DND-41 (cell line): ENCODE measurements at regions not wholly inside any gene's neighbourhood (a gene's known extent, or its start where the extent isn't known, plus 50 kb on each side); places are given as distances from the start of the nearest gene placed in this dataset.

Source experiments
- ATAC-seq: fragments of 200-7000 bp; cut with Tn5 transposase; 3 replicates; pipeline ENCODE4 v1.9.1; 2021; ENCODE audit warnings: low read depth; ENCODE audit not compliant: insufficient read depth
- DNase-seq: peaks from one replicate; pipeline ENCODE4 v3.0.0-alpha.2; 2020
- H2AFZ ChIP-seq: 2 replicates; pipeline ENCODE4 v1.6.0; 2012; ENCODE audit warnings: low read depth, low read length
- H3K27ac ChIP-seq: 2 replicates; pipeline ENCODE4 v1.5.1; 2012; ENCODE audit warnings: low read length, inconsistent platforms
- H3K27me3 ChIP-seq: fragments of 200-600 bp; sonication (generic); 2 replicates; pipeline ENCODE4 v1.6.0; 2012; ENCODE audit warnings: low read length, mild to moderate bottlenecking, inconsistent platforms; ENCODE audit not compliant: insufficient read depth, poor library complexity
- H3K36me3 ChIP-seq: 2 replicates; pipeline ENCODE4 v1.5.1; 2012; ENCODE audit warnings: low read length, inconsistent platforms; ENCODE audit not compliant: insufficient read depth
- H3K4me1 ChIP-seq: 2 replicates; pipeline ENCODE4 v1.5.1; 2012; ENCODE audit warnings: mild to moderate bottlenecking, low read length; ENCODE audit not compliant: insufficient read depth
- H3K4me2 ChIP-seq: 2 replicates; pipeline ENCODE4 v1.6.0; 2012; ENCODE audit warnings: mild to moderate bottlenecking, moderate library complexity, low read length, inconsistent platforms; ENCODE audit not compliant: insufficient read depth
- H3K4me3 ChIP-seq, 2 experiments: fragments of 200-600 bp in 1 of 2; shearing (Covaris generic) in 1 of 2; 2 replicates each; pipeline ENCODE4 v1.5.1; 2012 to 2016; ENCODE audit warnings: inconsistent platforms in 2 of 2, low read length in 2 of 2, mild to moderate bottlenecking in 2 of 2, low read depth in 1 of 2, moderate library complexity in 1 of 2
- H3K79me2 ChIP-seq: 2 replicates; pipeline ENCODE4 v1.6.0; 2012; ENCODE audit warnings: low read length, inconsistent platforms; ENCODE audit not compliant: insufficient read depth
- H3K9ac ChIP-seq: 2 replicates; pipeline ENCODE4 v1.6.0; 2012; ENCODE audit warnings: low read depth, mild to moderate bottlenecking, inconsistent platforms, low read length, moderate library complexity
- H3K9me3 ChIP-seq: 2 replicates; pipeline ENCODE4 v1.5.1; 2012; ENCODE audit warnings: low read length, moderate library complexity, mild to moderate bottlenecking, inconsistent platforms; ENCODE audit not compliant: insufficient read depth, severe bottlenecking
- H4K20me1 ChIP-seq: 2 replicates; pipeline ENCODE4 v1.6.0; 2012; ENCODE audit warnings: low read length; ENCODE audit not compliant: insufficient read depth
- EZH2 ChIP-seq: IDR thresholded peaks from 3 replicates; pipeline ENCODE4 v1.6.1; 2012; ENCODE audit warnings: borderline replicate concordance, low read depth, mild to moderate bottlenecking, moderate library complexity, low read length, inconsistent platforms; ENCODE audit not compliant: severe bottlenecking
- TF ChIP-seq, protein P1 (sequence below): IDR thresholded peaks from 2 replicates; pipeline ENCODE4 v1.5.1; 2012; ENCODE audit warnings: borderline replicate concordance, low read length, moderate library complexity, mild to moderate bottlenecking; ENCODE audit not compliant: poor library complexity, severe bottlenecking; ENCODE audit errors: extremely low read depth

DNA sequence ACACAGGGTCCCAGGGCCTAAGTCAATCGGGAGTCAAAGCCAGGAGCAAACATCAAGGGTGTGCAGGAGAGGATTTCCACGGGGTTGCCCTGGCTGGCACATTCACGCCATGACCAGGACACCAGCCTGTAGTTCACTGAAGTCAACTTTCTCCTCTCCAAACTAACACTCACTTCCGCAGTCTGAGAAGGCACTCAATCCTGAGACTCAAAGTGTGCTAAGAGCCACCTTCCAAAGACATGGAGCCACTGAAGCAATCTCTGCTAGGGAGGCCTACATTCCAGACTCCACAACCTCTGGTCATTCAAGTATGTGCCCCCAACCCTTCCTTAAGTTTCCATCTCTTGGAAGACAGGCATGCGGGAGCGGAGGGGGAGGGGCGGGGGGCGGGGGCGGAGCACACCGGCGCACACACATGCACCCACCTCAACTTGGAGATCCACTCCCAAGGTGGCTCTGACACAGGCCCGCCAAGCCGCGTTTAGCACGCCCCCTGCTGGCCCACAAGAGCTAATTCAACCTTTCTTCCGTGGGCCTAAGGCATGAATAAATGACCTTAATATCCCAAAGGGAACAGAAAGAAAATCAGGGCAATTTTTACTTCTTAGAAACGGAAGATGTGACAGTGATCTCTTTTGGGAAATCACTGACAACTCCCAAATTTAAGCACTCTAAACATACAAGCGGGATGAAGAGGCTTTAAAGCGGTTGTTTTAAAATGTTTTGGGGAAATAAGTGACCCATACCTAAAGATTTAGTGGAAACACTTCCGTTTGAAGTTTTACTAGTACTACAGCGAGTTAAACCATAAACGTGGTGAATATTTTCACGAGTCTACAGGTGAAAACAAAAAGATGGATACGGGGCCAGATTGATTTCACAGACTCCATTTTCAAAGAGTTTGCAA is 162.5 kb upstream of the CHRNA7 start:
- no peak overlapping the region for H3K9ac ChIP-seq
- no peaks in the 10 kb centered on the region for H3K36me3 ChIP-seq
- H3K79me2 ChIP-seq, result no peaks in the 10 kb centered on the region
- no peak overlapping the region for H3K4me3 ChIP-seq
- H4K20me1 ChIP-seq, result no peaks in the 10 kb centered on the region
- H3K27me3 ChIP-seq, result no peaks in the 10 kb centered on the region
- H3K4me1 ChIP-seq, result no peaks in the 10 kb centered on the region
- no peaks in the 10 kb centered on the region for H3K9me3 ChIP-seq
- H3K4me2 ChIP-seq, result no peak overlapping the region
- DNase-seq (peak; percentile 24), ATAC-seq (peak; percentile 52; the same call in 2 of the 3 replicates)
- no peak for TF ChIP-seq EZH2
- TF ChIP-seq, protein P1, sequence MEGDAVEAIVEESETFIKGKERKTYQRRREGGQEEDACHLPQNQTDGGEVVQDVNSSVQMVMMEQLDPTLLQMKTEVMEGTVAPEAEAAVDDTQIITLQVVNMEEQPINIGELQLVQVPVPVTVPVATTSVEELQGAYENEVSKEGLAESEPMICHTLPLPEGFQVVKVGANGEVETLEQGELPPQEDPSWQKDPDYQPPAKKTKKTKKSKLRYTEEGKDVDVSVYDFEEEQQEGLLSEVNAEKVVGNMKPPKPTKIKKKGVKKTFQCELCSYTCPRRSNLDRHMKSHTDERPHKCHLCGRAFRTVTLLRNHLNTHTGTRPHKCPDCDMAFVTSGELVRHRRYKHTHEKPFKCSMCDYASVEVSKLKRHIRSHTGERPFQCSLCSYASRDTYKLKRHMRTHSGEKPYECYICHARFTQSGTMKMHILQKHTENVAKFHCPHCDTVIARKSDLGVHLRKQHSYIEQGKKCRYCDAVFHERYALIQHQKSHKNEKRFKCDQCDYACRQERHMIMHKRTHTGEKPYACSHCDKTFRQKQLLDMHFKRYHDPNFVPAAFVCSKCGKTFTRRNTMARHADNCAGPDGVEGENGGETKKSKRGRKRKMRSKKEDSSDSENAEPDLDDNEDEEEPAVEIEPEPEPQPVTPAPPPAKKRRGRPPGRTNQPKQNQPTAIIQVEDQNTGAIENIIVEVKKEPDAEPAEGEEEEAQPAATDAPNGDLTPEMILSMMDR, result peak; percentile 63
- H2AFZ ChIP-seq, result no peak overlapping the region
- H3K27ac ChIP-seq, result no peak overlapping the region

DNA sequence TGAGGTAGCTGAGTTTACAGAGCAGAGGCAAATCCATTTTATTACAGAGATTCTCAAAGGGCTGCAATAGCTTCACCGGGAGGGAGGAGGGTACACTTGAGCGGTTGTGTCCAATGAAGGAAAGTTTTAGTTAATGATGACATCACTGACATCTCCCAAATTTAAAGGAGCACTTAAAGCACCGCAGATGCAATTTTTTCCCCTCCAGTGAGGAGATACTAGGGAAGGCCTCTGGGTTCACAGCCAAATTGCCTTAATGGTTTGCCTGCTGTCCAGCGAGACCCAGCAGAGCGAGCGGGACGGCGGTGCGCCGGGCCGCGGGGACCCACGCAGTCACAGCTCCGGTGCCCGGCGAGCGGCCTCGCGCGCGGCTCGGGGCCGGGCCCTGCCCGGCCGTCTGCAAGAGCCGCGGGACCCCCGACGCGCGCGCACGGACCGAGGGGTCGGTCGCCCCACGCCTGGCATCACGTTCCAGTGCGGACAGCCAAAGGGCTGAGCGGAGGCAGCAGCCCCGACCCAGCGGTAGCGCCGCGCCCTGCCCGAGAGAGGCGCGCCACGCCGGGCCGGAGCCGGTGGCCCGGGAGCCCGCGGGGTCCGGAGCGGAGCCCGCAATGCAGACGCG is 160.5 kb upstream of the CHRNA7 start:
- Histone ChIP-seq H3K9me3 (no peaks in the 10 kb centered on the region), H3K9ac (no peak overlapping the region), H3K4me3 (no peak overlapping the region), H3K79me2 (no peaks in the 10 kb centered on the region), H4K20me1 (no peaks in the 10 kb centered on the region), H3K4me1 (no peaks in the 10 kb centered on the region), H3K27ac (no peak overlapping the region), H3K4me2 (no peak overlapping the region), H2AFZ (no peak overlapping the region), H3K27me3 (no peaks in the 10 kb centered on the region), H3K36me3 (no peaks in the 10 kb centered on the region)
- ATAC-seq (no peak), DNase-seq (no peak)
- TF ChIP-seq, protein P1, result no peak
- TF ChIP-seq EZH2, result no peak

DNA sequence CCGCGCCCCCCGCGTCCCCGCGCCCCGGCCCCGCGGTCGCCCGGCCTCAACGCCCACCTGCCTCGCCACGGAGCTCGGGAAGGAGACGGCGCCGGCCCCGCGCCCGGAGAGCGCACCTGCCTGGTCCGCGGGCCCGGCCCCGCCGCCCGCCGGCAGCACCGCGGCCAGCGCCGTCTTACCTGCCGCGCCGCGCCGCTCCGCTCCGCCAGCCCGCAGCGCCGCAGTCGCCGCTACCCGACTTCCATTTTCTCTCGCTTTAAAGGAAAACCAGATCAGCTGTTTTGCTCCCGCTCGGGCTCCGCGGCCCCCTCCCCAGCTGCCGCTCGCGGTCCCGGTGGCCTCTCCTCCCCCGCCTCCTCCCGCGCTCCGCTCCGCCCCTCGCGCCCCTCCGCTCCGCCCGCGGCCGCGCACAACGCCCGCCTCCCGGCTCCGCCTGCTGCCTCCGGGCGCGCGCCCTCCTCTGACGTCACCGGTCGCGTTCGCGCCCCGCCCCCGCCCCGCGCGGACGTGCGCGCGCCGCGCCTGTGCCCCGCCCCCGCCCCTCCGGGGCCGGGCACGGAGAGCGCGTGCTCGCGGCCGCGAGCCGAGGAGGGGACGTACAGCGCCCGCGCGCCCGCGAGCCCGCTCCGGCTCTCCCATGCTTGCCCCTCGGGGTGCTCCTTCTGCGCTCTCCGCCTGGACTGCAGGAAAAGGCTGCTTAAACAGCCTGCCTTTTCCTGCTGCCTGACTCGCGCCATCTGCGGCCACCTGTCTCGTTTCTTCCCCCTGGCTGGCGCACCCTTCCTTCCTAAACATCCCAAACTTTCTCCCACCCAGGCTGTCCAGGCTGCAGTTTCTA is 159.8 kb upstream of the CHRNA7 start, which contains the start of gene OTUD7A:
TSS of gene OTUD7A (minus strand) at position 346 of the 838 bp plus-strand sequence.
- Histone ChIP-seq H3K27ac (no peak within 1 kb of the TSS), H3K9ac (no peak within 1 kb of the TSS)

More for the DNA sequence above, 159.8 kb upstream of the CHRNA7 start, which contains the start of gene OTUD7A:
- Histone ChIP-seq H3K36me3 (no peaks in the 10 kb centered on the region), H3K9me3 (no peaks in the 10 kb centered on the region), H3K4me1 (no peaks in the 10 kb centered on the region), H3K4me3 (no peak within 1 kb of the TSS), H3K27me3 (no peaks in the 10 kb centered on the region), H2AFZ (no peak within 1 kb of the TSS), H3K79me2 (no peaks in the 10 kb centered on the region), H3K4me2 (no peak within 1 kb of the TSS), H4K20me1 (no peaks in the 10 kb centered on the region)
- ATAC-seq, result no peak
- TF ChIP-seq, protein P1, result no peak
- TF ChIP-seq EZH2, result no peak
- no peak for DNase-seq
